ENCODE measurements at regions not wholly inside any gene's neighbourhood (a gene's known extent, or its start where the extent isn't known, plus 50 kb on each side); places are given as distances from the start of the nearest gene placed in this dataset.

- no peak for DNase-seq (ENCODE audit: low read depth in 2 of 2)
Observed at GRCh38 chr4:19992471-19993093, 259.1 kb upstream of the SLIT2 start.

GRCh38 chr4:19987746-19988145 is 264.0 kb upstream of the SLIT2 start:
- no peak for DNase-seq (ENCODE audit: low read depth in 2 of 2)

GRCh38 chr4:19983072-19983471 is 268.6 kb upstream of the SLIT2 start:
- no peak for DNase-seq (ENCODE audit: low read depth in 2 of 2)

- no peak for DNase-seq (ENCODE audit: low read depth in 2 of 2)
Observed at GRCh38 chr4:19982556-19982955, 269.1 kb upstream of the SLIT2 start.

- DNase-seq (ENCODE audit: low read depth in 2 of 2): no peak
Observed at GRCh38 chr4:19971829-19972228, 279.9 kb upstream of the SLIT2 start.

GRCh38 chr4:19969492-19969891 is 282.2 kb upstream of the SLIT2 start:
- DNase-seq (ENCODE audit: low read depth in 2 of 2): no peak

- DNase-seq (ENCODE audit: low read depth in 2 of 2): no peak
Observed at GRCh38 chr4:19961091-19961490, 290.6 kb upstream of the SLIT2 start.

GRCh38 chr4:19958848-19959247 is 292.9 kb upstream of the SLIT2 start:
- no peak for DNase-seq (ENCODE audit: low read depth in 2 of 2)

GRCh38 chr4:19947349-19947748 is 304.4 kb upstream of the SLIT2 start:
- no peak for DNase-seq (ENCODE audit: low read depth in 2 of 2)

GRCh38 chr4:19945979-19946380 is 305.7 kb upstream of the SLIT2 start:
- DNase-seq (ENCODE audit: low read depth in 2 of 2): no peak

GRCh38 chr4:19945501-19945900 is 306.2 kb upstream of the SLIT2 start:
- DNase-seq (ENCODE audit: low read depth in 2 of 2): no peak

- DNase-seq (ENCODE audit: low read depth in 2 of 2): no peak
Observed at GRCh38 chr4:19944806-19945205, 306.9 kb upstream of the SLIT2 start.

- no peak for DNase-seq (ENCODE audit: low read depth in 2 of 2)
Observed at GRCh38 chr4:19944251-19944650, 307.5 kb upstream of the SLIT2 start.

- no peak for DNase-seq (ENCODE audit: low read depth in 2 of 2)
Observed at GRCh38 chr4:19941434-19941833, 310.3 kb upstream of the SLIT2 start.

- no peak for DNase-seq (ENCODE audit: low read depth in 2 of 2)
Observed at GRCh38 chr4:19940861-19941260, 310.8 kb upstream of the SLIT2 start.

- DNase-seq (ENCODE audit: low read depth in 2 of 2): no peak
Observed at GRCh38 chr4:19936476-19936875, 315.2 kb upstream of the SLIT2 start.

- no peak for DNase-seq (ENCODE audit: low read depth in 2 of 2)
Observed at GRCh38 chr4:19930742-19931141, 321.0 kb upstream of the SLIT2 start.

- DNase-seq (ENCODE audit: low read depth in 2 of 2): no peak
Observed at GRCh38 chr4:19927381-19927780, 324.3 kb upstream of the SLIT2 start.

- DNase-seq (ENCODE audit: low read depth in 2 of 2): no peak
Observed at GRCh38 chr4:19925516-19925915, 326.2 kb upstream of the SLIT2 start.

- no peak for DNase-seq (ENCODE audit: low read depth in 2 of 2)
Observed at GRCh38 chr4:19924761-19925160, 326.9 kb upstream of the SLIT2 start.

GRCh38 chr4:19915276-19915675 is 336.4 kb upstream of the SLIT2 start:
- no peak for DNase-seq (ENCODE audit: low read depth in 2 of 2)

GRCh38 chr4:19913650-19914049 is 338.1 kb upstream of the SLIT2 start:
- DNase-seq (ENCODE audit: low read depth in 2 of 2): no peak

- no peak for DNase-seq (ENCODE audit: low read depth in 2 of 2)
Observed at GRCh38 chr4:19910861-19911525, 340.7 kb upstream of the SLIT2 start.

- DNase-seq (ENCODE audit: low read depth in 2 of 2): no peak
Observed at GRCh38 chr4:19905024-19905423, 346.7 kb upstream of the SLIT2 start.

Data from stimulated activated CD4-positive, alpha-beta T cell treated with anti-CD3 and anti-CD28 coated beads, Interleukin-1b, Interleukin-23, amount 100 ng/mL, for 4 hours (primary cell).